GM10266 (cell line): ENCODE measurements at regions not wholly inside any gene's neighbourhood (a gene's known extent, or its start where the extent isn't known, plus 50 kb on each side); places are given as distances from the start of the nearest gene placed in this dataset.
A peak's percentile ranks its signal among the peaks of the same experiment; 100 is the strongest.

ENCODE experiments used
- DNase-seq: peaks from one replicate; pipeline ENCODE4 v3.0.0; 2012; ENCODE audit errors: extremely low spot score
- TF ChIP-seq, protein P1 (sequence below): IDR thresholded peaks from 2 replicates; pipeline ENCODE4 v1.5.1; 2012; ENCODE audit warnings: mild to moderate bottlenecking, low read depth; ENCODE audit not compliant: control insufficient read depth, insufficient read depth; ENCODE audit errors: missing control alignments

DNA sequence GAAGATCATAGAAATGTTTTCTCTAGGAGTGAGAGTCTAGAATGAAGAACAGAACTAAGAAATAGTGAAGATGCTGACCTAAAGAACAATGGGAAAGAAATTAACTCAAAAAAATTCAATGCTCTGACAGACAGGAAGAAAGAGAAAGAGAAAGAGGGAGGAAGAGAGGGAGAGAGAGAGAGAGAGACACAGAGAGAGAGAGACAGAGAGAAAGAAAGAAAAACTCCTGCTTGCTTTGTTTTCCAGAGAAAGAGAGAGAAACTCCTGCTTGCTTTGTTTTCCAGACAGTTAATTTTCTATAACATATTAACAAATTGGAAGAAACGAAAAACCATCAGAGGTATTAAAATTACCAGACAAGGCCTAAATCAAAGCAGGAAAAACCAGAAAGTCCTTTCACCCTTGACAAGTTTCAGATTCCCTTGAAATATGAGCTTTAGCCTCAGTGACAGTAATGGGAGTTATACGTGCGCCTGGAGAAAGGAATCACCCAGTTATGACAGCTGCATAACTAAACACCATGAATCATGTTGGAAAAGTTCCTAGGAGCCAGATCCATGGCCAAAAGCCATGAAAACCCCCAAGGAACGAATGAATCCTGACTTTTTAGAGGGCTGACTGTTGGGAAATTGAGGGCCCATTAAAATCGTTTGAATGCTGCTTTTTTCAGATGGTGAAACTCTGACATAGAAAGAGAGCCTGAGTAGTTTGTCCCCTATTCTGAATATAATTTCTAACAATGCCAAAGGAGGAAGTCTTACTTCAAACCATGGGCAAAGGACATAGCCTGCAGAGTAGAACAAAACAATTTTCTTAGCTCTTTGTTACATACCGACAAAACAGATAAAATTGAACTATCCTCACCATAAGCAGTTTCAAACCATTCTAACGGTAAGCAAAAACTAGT lies 228.6 kb upstream of the CHST9 start:
- TF ChIP-seq, protein P1, sequence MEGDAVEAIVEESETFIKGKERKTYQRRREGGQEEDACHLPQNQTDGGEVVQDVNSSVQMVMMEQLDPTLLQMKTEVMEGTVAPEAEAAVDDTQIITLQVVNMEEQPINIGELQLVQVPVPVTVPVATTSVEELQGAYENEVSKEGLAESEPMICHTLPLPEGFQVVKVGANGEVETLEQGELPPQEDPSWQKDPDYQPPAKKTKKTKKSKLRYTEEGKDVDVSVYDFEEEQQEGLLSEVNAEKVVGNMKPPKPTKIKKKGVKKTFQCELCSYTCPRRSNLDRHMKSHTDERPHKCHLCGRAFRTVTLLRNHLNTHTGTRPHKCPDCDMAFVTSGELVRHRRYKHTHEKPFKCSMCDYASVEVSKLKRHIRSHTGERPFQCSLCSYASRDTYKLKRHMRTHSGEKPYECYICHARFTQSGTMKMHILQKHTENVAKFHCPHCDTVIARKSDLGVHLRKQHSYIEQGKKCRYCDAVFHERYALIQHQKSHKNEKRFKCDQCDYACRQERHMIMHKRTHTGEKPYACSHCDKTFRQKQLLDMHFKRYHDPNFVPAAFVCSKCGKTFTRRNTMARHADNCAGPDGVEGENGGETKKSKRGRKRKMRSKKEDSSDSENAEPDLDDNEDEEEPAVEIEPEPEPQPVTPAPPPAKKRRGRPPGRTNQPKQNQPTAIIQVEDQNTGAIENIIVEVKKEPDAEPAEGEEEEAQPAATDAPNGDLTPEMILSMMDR, result no peak
- no peak for DNase-seq

DNA sequence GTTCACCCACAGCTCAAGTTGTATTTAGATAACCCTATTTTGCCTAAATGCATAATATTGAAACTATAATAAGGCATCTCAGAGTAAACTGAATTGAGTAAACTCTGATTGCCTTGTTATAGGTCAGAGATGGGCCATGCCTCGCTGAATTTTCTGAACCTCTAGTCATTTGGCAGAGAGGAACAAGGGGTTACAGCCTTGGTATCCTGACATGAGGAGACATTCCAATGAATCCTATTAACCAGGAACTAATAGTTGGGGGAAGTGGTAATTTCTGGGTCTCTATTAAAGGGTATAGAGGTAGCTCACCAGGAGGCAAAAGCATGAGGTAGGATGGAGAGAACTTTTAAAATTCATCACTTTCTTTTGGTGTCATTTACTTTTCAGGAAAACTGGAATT lies 227.4 kb upstream of the CHST9 start:
- TF ChIP-seq, protein P1, result no peak
- DNase-seq, result no peak

DNA sequence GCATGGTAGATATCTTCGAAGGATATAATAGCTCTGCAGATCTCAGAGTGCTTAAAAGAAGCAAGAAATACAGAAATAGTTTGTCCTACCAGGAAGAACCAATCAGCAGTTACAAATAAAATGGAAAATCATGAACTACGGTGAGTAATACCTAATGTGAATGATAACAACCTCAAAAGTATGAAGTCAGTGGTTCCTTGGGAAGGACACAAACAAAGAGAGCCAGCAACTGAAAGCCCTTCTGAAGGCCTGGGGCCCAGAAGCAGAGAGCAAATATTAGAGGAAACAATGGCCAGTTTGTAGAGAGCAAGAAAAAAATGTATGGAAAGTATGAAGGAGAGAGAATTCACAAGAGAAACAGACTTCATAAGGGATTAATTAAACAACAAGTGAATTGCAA lies 226.8 kb upstream of the CHST9 start:
- TF ChIP-seq, protein P1, result no peak
- DNase-seq, result no peak

DNA sequence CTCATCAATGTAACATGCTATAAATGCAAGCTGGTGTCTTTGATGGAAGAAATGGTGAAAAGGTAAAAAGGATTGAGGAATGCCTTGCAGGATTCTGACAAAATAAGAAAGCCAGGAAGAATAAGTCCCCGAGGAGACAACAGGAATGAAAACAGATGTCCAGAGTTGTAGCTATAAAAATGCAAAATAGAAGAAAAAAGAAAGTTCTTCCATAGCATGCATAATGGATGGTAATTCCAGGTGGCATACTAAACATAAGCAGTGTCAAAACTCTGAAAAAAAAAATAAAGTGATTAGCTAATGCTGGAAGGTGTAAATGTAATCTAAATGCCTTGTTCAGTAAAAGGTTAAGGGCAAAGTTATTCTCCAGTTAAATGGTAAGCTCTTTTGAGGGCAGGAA lies 225.9 kb upstream of the CHST9 start:
- TF ChIP-seq, protein P1, result no peak
- DNase-seq, result no peak

DNA sequence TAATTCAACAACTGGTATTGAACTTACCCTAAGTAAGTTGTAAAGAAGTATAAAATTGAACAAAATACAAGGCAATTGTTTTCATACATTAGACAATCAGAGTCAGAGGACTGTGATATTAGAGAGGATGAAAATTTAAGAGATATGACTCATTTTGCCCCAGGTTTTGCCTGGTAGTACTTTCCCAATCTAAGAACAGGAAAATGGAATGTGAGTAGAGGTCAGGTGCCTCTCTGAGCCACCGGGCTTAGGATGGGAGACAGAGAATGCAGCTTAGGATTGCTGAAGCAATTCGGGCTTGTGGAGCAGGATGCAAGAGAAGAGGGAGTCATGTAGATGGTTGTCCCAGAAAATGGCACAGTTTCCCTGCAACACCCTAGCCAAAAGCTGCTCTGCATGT lies 219.7 kb upstream of the CHST9 start:
- DNase-seq, result no peak
- TF ChIP-seq, protein P1, result no peak

DNA sequence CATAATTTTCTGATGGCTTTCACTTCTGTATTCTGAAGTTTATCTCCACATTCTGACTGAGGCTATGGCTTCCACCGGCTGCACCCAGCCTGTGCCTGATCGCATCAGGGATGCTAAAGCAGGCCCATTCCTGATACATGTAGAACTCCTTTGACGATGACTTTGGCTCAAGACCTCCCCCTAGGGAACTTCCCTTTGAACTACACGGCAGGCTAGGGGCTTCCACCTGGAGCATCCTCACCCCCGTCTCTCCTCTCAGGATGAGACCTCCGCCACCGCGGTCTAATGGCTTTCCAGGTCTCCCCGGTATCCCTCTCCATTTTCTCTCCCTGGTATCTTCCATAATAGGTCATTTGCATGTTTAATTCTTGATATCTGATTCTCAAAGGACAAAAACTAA lies 214.9 kb upstream of the CHST9 start:
- TF ChIP-seq, protein P1, result peak; percentile 13
- DNase-seq, result no peak

DNA sequence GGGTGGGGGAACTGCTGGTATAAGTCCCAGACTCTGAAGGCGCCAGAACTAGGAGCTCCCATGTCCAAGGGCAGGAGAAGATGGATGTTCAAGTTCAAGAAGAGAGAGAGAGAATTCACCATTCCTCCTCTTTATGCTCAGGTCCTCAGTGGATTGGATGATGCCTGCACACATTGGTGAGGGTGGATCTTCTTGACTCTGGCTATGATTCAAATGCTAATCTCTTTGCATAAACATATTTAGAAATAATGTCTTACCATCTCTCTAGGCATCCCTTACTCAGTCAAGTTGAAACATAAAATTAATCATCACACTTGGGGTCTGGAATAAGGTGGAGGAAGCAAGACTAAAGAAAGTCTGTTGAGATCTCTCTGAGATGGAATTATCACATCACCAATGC lies 210.6 kb upstream of the CHST9 start:
- TF ChIP-seq, protein P1, result no peak
- no peak for DNase-seq
